Astrocyte (in vitro differentiated cells and primary cell): ENCODE measurements at regions not wholly inside any gene's neighbourhood (a gene's known extent, or its start where the extent isn't known, plus 50 kb on each side); places are given as distances from the start of the nearest gene placed in this dataset.

ENCODE experiments used
- EZH2 ChIP-seq: IDR thresholded peaks from 2 replicates; pipeline ENCODE4 v1.6.1; 2012; ENCODE audit warnings: mild to moderate bottlenecking, low read length, inconsistent platforms; ENCODE audit not compliant: insufficient read depth
- TF ChIP-seq, protein P1 (sequence below): IDR thresholded peaks from 2 replicates; pipeline ENCODE4 v1.5.1; 2011; ENCODE audit warnings: low read depth, mild to moderate bottlenecking, inconsistent platforms, low read length, moderate library complexity; ENCODE audit not compliant: insufficient read depth

DNA sequence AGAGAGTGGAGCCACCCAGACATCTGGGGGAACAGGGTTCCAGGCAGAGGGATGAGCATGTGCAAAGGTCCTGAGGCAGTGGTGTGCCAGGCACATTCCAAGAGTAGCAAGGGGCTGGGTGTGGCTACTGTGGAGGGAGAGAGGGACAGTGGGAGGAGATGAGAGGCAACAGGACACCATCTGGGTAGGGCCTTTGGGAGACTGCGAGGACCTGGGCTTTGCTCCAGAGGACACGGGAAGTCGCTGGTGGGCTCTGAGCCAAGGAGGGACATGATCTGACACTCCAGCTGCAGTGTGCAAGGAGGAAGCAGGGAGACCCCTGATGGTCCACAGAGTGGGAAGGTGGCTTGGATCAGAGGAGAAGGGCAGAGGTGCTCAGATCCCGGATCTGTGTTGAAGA, 56.7 kb upstream of the MED9 start:
- TF ChIP-seq, protein P1, sequence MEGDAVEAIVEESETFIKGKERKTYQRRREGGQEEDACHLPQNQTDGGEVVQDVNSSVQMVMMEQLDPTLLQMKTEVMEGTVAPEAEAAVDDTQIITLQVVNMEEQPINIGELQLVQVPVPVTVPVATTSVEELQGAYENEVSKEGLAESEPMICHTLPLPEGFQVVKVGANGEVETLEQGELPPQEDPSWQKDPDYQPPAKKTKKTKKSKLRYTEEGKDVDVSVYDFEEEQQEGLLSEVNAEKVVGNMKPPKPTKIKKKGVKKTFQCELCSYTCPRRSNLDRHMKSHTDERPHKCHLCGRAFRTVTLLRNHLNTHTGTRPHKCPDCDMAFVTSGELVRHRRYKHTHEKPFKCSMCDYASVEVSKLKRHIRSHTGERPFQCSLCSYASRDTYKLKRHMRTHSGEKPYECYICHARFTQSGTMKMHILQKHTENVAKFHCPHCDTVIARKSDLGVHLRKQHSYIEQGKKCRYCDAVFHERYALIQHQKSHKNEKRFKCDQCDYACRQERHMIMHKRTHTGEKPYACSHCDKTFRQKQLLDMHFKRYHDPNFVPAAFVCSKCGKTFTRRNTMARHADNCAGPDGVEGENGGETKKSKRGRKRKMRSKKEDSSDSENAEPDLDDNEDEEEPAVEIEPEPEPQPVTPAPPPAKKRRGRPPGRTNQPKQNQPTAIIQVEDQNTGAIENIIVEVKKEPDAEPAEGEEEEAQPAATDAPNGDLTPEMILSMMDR: no peak
- TF ChIP-seq EZH2: no peak
